ENCODE measurements at regions not wholly inside any gene's neighbourhood (a gene's known extent, or its start where the extent isn't known, plus 50 kb on each side); places are given as distances from the start of the nearest gene placed in this dataset.

GRCh38 chr7:13774976-13775375 lies 214.5 kb downstream of the ETV1 start (continued):
- TF ChIP-seq ESRRA (IDR thresholded peaks at IDR 0.05; ENCODE audit: low read length), result no peak
- no peak for TF ChIP-seq CHD2 (IDR thresholded peaks at IDR 0.05; ENCODE audit: borderline replicate concordance, low read depth, low read length)
- no peak for TF ChIP-seq TBL1XR1 (IDR thresholded peaks at IDR 0.05; ENCODE audit: low read depth, low read length)
- no peak for TF ChIP-seq EED (IDR thresholded peaks at IDR 0.05; ENCODE audit: low read depth)
- TF ChIP-seq RB1 (IDR thresholded peaks at IDR 0.05; ENCODE audit: borderline replicate concordance), result no peak
- no peak for TF ChIP-seq RUNX3 (IDR thresholded peaks at IDR 0.05; ENCODE audit: low read length)
- no peak for TF ChIP-seq SRF (IDR thresholded peaks at IDR 0.05; ENCODE audit: low read depth in 2 of 2, low read length in 2 of 2)

DNA sequence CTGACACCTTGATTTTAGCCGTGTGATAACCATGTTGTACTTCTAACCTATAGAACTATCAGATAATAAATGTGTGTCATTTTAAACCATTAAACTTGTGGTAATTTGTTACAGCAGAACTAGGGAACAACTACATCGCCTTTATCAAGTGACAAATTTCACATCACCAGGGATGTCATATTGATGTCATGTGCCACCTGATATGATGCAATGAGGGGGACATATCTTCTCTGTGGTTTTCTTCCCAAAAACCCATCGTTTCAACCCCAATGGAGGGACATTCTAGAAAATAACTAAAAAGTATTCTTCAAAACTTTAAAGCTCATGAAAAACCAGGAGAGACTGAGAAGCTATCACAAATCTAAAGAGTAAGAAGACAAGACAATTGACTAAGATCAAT lies 212.2 kb downstream of the ETV1 start:
- ATAC-seq, result no peak
- no peak for DNase-seq (ENCODE audit: low read depth, low spot score)
- H3K4me2 ChIP-seq (ENCODE audit: control insufficient read depth, insufficient read depth), result no peak overlapping the region
- no peaks in the 10 kb centered on the region for H4K20me1 ChIP-seq (ENCODE audit: control insufficient read depth, insufficient read depth)
- WGBS (ENCODE audit: insufficient coverage, insufficient replicate concordance, low lambda C conversion rate, missing lambda C conversion rate), result 21% methylated on average over 3 of the region's 3 CpGs
- ChIA-PET SMC1A (ENCODE audit: uncharacterized antibody, unreplicated experiment) (no interaction called here), POLR2A (no interaction called here), RAD21 (ENCODE audit: unreplicated experiment) (no interaction called here), CTCF (interaction anchor here (1.0 kb wide), 1 partner anchor 29 kb away, joined by 4 read pairs; no protein-coding TSS in a partner anchor)
- no peak overlapping the region for H3K9ac ChIP-seq (ENCODE audit: control insufficient read depth, insufficient read depth, low read length)
- no peak overlapping the region for H2AFZ ChIP-seq (ENCODE audit: control insufficient read depth, low read depth, low read length)
- H3K79me2 ChIP-seq (ENCODE audit: control insufficient read depth, insufficient read depth, low read length), result no peaks in the 10 kb centered on the region
- no TSS peak for BruUV-seq (replicated peaks)
- no peaks in the 10 kb centered on the region for H3K36me3 ChIP-seq (ENCODE audit: control insufficient read depth in 2 of 2, insufficient read depth in 2 of 2, low read length in 1 of 2)
- intact Hi-C loops (cut with micrococcal nuclease; ENCODE audit: unreplicated experiment) (no loop called here), in situ Hi-C loops (cut with MboI) (no loop called here)
- H3K4me3 ChIP-seq, result no peak overlapping the region
- no peaks in the 10 kb centered on the region for H3K27me3 ChIP-seq (replicated peaks in 1 of 2; ENCODE audit: control insufficient read depth in 2 of 2, insufficient read depth in 2 of 2, low read length in 1 of 2)
- FAIRE-seq, result no peak
- H3K27ac ChIP-seq (ENCODE audit: control insufficient read depth, insufficient read depth), result no peak overlapping the region
- H3K4me1 ChIP-seq (ENCODE audit: control insufficient read depth, insufficient read depth, low read length), result no peaks in the 10 kb centered on the region
- H3K9me3 ChIP-seq (replicated peaks; ENCODE audit: control insufficient read depth, insufficient read depth, low read length), result no peaks in the 10 kb centered on the region
- TF ChIP-seq NBN (IDR thresholded peaks at IDR 0.05) (no peak), STAT3 (IDR thresholded peaks at IDR 0.05; ENCODE audit: low read depth, low read length) (no peak), CTCF (IDR thresholded peaks at IDR 0.05 in 2 of 3, conservative IDR thresholded peaks at IDR 0.05 in 1 of 3; ENCODE audit: control insufficient read depth in 2 of 3, extremely low read depth in 1 of 3, insufficient read depth in 1 of 3, low read depth in 3 of 3, low read length in 3 of 3) (no peak), CEBPB (IDR thresholded peaks at IDR 0.05; ENCODE audit: borderline replicate concordance in 1 of 2, low read depth in 2 of 2, low read length in 2 of 2) (no peak), BCL11A (IDR thresholded peaks at IDR 0.05; ENCODE audit: low read depth, low read length) (no peak), NR2F1 (conservative IDR thresholded peaks at IDR 0.05) (no peak), SRF (IDR thresholded peaks at IDR 0.05; ENCODE audit: low read depth in 2 of 2, low read length in 2 of 2) (no peak), CHD2 (IDR thresholded peaks at IDR 0.05; ENCODE audit: borderline replicate concordance, low read depth, low read length) (no peak), SMARCA5 (IDR thresholded peaks at IDR 0.05) (no peak), POU2F2 (IDR thresholded peaks at IDR 0.05; ENCODE audit: borderline replicate concordance, low read depth, low read length) (no peak), BMI1 (IDR thresholded peaks at IDR 0.05; ENCODE audit: borderline replicate concordance) (no peak), PML (IDR thresholded peaks at IDR 0.05; ENCODE audit: low read length) (no peak), PAX8 (IDR thresholded peaks at IDR 0.05) (no peak)
- TF ChIP-seq, protein P1, sequence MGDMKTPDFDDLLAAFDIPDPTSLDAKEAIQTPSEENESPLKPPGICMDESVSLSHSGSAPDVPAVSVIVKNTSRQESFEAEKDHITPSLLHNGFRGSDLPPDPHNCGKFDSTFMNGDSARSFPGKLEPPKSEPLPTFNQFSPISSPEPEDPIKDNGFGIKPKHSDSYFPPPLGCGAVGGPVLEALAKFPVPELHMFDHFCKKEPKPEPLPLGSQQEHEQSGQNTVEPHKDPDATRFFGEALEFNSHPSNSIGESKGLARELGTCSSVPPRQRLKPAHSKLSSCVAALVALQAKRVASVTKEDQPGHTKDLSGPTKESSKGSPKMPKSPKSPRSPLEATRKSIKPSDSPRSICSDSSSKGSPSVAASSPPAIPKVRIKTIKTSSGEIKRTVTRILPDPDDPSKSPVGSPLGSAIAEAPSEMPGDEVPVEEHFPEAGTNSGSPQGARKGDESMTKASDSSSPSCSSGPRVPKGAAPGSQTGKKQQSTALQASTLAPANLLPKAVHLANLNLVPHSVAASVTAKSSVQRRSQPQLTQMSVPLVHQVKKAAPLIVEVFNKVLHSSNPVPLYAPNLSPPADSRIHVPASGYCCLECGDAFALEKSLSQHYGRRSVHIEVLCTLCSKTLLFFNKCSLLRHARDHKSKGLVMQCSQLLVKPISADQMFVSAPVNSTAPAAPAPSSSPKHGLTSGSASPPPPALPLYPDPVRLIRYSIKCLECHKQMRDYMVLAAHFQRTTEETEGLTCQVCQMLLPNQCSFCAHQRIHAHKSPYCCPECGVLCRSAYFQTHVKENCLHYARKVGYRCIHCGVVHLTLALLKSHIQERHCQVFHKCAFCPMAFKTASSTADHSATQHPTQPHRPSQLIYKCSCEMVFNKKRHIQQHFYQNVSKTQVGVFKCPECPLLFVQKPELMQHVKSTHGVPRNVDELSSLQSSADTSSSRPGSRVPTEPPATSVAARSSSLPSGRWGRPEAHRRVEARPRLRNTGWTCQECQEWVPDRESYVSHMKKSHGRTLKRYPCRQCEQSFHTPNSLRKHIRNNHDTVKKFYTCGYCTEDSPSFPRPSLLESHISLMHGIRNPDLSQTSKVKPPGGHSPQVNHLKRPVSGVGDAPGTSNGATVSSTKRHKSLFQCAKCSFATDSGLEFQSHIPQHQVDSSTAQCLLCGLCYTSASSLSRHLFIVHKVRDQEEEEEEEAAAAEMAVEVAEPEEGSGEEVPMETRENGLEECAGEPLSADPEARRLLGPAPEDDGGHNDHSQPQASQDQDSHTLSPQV (IDR thresholded peaks at IDR 0.05), result no peak

All from GM12878 (cell line).